Thoracic aorta (tissue), 2 donors: ENCODE measurements at regions not wholly inside any gene's neighbourhood (a gene's known extent, or its start where the extent isn't known, plus 50 kb on each side); places are given as distances from the start of the nearest gene placed in this dataset.

Experiments
- ATAC-seq: fragments of 150-250 bp; one replicate; pipeline ENCODE4 v1.8.0; 2017; ENCODE audit warnings: low read depth; ENCODE audit not compliant: insufficient number of reproducible peaks, low FRiP score
- DNase-seq: peaks from one replicate; pipeline ENCODE4 v3.0.0-alpha.2; 2020; ENCODE audit warnings: low spot score
- H3K27ac ChIP-seq, 2 donors: fragments of 200-600 bp; sonication (generic); 1 replicate in 1 of 2; 2 replicates in 1 of 2; pipeline ENCODE4 v1.5.1; 2016; ENCODE audit warnings: mild to moderate bottlenecking in 2 of 2, moderate library complexity in 2 of 2
- H3K27me3 ChIP-seq: fragments of 200-600 bp; sonication (generic); replicated peaks from 2 replicates; pipeline ENCODE4 v1.6.0; 2016; ENCODE audit warnings: mild to moderate bottlenecking; ENCODE audit not compliant: insufficient read depth
- H3K36me3 ChIP-seq: fragments of 200-600 bp; sonication (generic); one replicate; pipeline ENCODE4 v1.5.1; 2016
- H3K4me1 ChIP-seq, 2 donors: fragments of 200-600 bp; sonication (generic); 1 replicate in 1 of 2; 2 replicates in 1 of 2; pipeline versions ENCODE4 v1.5.1 to v1.6.0; 2016; ENCODE audit warnings: low read depth in 2 of 2, mild to moderate bottlenecking in 1 of 2; ENCODE audit not compliant: control insufficient read depth in 1 of 2
- H3K4me3 ChIP-seq: fragments of 200-600 bp; sonication (generic); 2 replicates; pipeline ENCODE4 v1.5.1; 2016; ENCODE audit warnings: mild to moderate bottlenecking
- H3K9me3 ChIP-seq: fragments of 200-600 bp; sonication (generic); 2 replicates; pipeline ENCODE4 v1.5.1; 2016
- TF ChIP-seq, protein P1 (sequence below): fragments of 200-600 bp; sonication (generic); IDR thresholded peaks from one replicate; pipeline ENCODE4 v1.5.1; 2019; ENCODE audit warnings: antibody characterized with exemption

DNA sequence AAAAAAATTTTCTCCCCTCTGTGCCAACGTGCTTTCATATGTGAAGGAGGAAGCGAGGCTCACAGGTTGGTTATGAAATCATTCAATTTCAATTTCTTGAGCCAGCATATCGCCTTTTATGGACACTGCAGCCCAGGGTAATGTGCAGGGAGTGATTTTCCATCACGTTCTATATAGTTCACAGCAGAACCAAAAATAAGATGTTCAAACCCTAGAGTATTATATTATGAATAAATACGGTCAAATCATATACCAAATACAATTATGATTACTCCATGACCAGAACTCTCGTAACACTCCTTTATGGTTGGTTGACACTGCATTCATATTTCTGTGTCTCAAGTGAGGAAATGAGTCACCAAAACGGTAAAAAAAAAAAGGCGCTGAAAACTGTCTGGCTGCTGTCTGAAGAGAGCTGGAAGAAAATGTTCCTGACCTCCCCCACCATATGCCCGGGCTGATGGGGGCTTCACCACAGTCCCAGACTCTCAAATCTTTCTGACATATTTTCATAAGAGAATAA is 75.8 kb upstream of the UBAC2 start:
- H3K27ac ChIP-seq = peak overlapping the region; percentile 27 to 66

DNA sequence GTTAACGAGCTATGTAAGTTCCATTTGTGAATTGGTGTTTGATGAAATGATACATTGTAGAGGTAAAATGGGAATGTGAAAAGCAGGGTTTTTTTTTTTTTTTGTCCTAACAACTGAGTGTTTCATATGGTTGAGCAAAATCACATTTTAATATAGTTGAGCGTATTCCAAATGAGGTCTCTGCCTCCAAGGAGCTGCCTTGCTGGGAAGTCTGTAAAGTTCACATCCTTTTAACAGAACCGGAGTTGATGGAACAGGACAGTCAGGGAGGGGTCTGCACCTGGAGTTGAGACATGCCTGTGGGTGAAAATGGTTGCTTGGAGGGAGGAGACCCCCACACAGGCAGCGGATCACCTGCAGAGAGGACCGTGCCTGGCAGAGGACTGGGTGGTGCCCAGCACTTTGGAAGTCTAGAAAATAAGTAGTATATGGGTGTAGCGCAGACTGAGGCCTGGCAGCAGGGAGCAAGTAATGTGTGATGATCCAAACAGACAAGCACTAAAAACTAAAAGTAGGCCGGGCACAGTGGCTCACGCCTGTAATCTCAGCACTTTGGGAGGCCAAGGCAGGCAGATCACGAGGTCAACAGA is 75.2 kb upstream of the UBAC2 start:
- DNase-seq (no peak), ATAC-seq (no peak)
- H3K9me3 ChIP-seq = no peaks in the 10 kb centered on the region
- H3K27ac ChIP-seq = peak overlapping the region; percentile 27 to 66
- H3K4me3 ChIP-seq = peak overlapping the region; percentile 62
- peaks cover 3 to 14% of the 10 kb centered on the region in 2 donors for H3K4me1 ChIP-seq
- no peaks in the 10 kb centered on the region for H3K36me3 ChIP-seq
- TF ChIP-seq, protein P1, sequence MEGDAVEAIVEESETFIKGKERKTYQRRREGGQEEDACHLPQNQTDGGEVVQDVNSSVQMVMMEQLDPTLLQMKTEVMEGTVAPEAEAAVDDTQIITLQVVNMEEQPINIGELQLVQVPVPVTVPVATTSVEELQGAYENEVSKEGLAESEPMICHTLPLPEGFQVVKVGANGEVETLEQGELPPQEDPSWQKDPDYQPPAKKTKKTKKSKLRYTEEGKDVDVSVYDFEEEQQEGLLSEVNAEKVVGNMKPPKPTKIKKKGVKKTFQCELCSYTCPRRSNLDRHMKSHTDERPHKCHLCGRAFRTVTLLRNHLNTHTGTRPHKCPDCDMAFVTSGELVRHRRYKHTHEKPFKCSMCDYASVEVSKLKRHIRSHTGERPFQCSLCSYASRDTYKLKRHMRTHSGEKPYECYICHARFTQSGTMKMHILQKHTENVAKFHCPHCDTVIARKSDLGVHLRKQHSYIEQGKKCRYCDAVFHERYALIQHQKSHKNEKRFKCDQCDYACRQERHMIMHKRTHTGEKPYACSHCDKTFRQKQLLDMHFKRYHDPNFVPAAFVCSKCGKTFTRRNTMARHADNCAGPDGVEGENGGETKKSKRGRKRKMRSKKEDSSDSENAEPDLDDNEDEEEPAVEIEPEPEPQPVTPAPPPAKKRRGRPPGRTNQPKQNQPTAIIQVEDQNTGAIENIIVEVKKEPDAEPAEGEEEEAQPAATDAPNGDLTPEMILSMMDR = no peak
- H3K27me3 ChIP-seq = no peaks in the 10 kb centered on the region

More for the DNA sequence above, 75.8 kb upstream of the UBAC2 start:
- TF ChIP-seq, protein P1 = no peak
- Histone ChIP-seq H3K9me3 (no peaks in the 10 kb centered on the region), H3K27me3 (no peaks in the 10 kb centered on the region), H3K4me3 (peak overlapping the region; percentile 62), H3K36me3 (no peaks in the 10 kb centered on the region), H3K4me1 (peaks cover 3 to 14% of the 10 kb centered on the region in 2 donors)
- DNase-seq (no peak), ATAC-seq (peak; percentile 80)

- Histone ChIP-seq H3K9me3 (no peaks in the 10 kb centered on the region), H3K27me3 (no peaks in the 10 kb centered on the region), H3K36me3 (no peaks in the 10 kb centered on the region), H3K27ac (no peak overlapping the region), H3K4me3 (no peak overlapping the region), H3K4me1 (peaks cover 3 to 14% of the 10 kb centered on the region in 2 donors)
- DNase-seq = no peak
- ATAC-seq = no peak
- TF ChIP-seq, protein P1 = no peak
Measured at GRCh38 chr13:99126821-99127220, 73.8 kb upstream of the UBAC2 start.

DNA sequence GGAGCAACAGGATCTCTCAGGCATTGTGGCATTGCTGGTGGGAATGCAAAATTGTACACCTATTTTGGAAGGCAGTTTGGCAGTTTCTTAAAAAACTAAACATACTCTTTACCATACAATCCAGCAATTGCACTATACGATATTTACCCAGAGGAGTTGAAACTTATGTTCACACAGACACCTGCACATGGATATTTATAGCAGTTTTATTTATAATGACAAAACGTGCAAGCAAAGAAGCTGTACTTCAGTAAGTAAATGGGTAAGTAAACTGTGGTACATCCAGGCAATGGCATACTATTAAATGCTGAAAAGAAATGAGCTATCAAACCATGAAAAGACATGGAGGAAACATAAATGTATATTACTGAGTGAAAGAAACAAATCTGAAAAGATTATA is 71.6 kb upstream of the UBAC2 start:
- ATAC-seq (no peak), DNase-seq (no peak)
- TF ChIP-seq, protein P1 = no peak
- Histone ChIP-seq H3K4me1 (peaks cover 3 to 13% of the 10 kb centered on the region in 2 donors), H3K27ac (no peak overlapping the region), H3K4me3 (no peak overlapping the region), H3K36me3 (no peaks in the 10 kb centered on the region), H3K27me3 (no peaks in the 10 kb centered on the region), H3K9me3 (no peaks in the 10 kb centered on the region)

DNA sequence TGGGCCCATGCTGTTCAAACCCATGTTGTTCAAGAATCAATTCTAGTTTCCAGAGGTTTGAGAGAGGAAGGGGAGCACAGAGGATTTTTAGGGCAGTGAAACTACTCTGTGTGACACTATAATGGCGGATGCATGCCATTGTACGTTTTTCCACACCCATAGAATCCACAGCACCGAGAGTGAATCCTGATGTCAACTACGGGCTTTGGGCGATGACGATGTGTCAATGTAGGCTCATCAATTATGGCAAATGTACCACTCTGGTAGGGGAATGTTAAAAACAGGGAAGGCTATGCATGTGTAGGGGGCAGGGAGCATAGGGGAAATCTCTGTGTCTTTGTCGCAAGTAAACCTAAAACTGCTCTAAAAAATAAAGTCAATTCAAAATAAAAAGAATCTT is 70.7 kb upstream of the UBAC2 start:
- H3K27me3 ChIP-seq = no peaks in the 10 kb centered on the region
- TF ChIP-seq, protein P1 = no peak
- H3K4me3 ChIP-seq = no peak overlapping the region
- H3K36me3 ChIP-seq = no peaks in the 10 kb centered on the region
- DNase-seq (no peak), ATAC-seq (no peak)
- H3K4me1 ChIP-seq = peaks cover 0 to 6% of the 10 kb centered on the region in 2 donors
- no peak overlapping the region for H3K27ac ChIP-seq
- no peaks in the 10 kb centered on the region for H3K9me3 ChIP-seq
